ENCODE measurements at regions not wholly inside any gene's neighbourhood (a gene's known extent, or its start where the extent isn't known, plus 50 kb on each side); places are given as distances from the start of the nearest gene placed in this dataset.

- Histone ChIP-seq H3K4me3 (ENCODE audit: extremely low read depth in 1 of 4, insufficient read depth in 2 of 4, low read depth in 3 of 4, low read length in 4 of 4) (no peak overlapping the region), H3K23me2 (ENCODE audit: low read depth, low read length) (no peaks in the 10 kb centered on the region), H3K9me3 (ENCODE audit: insufficient read depth in 2 of 2, low read depth in 1 of 2, low read length in 1 of 2) (no peaks in the 10 kb centered on the region), H3K9ac (replicated peaks in 1 of 4; ENCODE audit: extremely low read depth in 1 of 4, low read depth in 3 of 4, low read length in 3 of 4) (no peak overlapping the region), H3K56ac (replicated peaks; ENCODE audit: insufficient read length, low read depth, low read length) (no peak overlapping the region), H3K79me1 (ENCODE audit: low read depth, low read length) (no peaks in the 10 kb centered on the region), H4K91ac (replicated peaks; ENCODE audit: insufficient read length, low read length) (no peak overlapping the region), H3K36me3 (ENCODE audit: control insufficient read depth in 2 of 4, insufficient read depth in 4 of 4, low read length in 3 of 4) (no peaks in the 10 kb centered on the region), H2BK12ac (ENCODE audit: low read depth, low read length) (no peak overlapping the region), H3K27ac (ENCODE audit: low read depth, low read length) (no peak overlapping the region), H3K27me3 (replicated peaks in 1 of 4; ENCODE audit: control insufficient read depth in 3 of 4, extremely low read depth in 1 of 4, insufficient read depth in 3 of 4, low read length in 3 of 4) (no peaks in the 10 kb centered on the region), H2AFZ (ENCODE audit: low read length) (no peak overlapping the region), H4K5ac (ENCODE audit: insufficient read length, low read depth, low read length) (no peak overlapping the region), H2BK120ac (replicated peaks; ENCODE audit: low read depth, low read length) (no peak overlapping the region), H2BK5ac (ENCODE audit: low read depth, low read length) (no peak overlapping the region), H3K79me2 (ENCODE audit: control insufficient read depth in 1 of 2, insufficient read depth in 2 of 2, low read length in 2 of 2) (no peaks in the 10 kb centered on the region), H3K18ac (ENCODE audit: extremely low read depth, low read length) (no peak overlapping the region), H4K8ac (ENCODE audit: extremely low read depth, insufficient read depth, low read length) (no peak overlapping the region), H2BK20ac (ENCODE audit: low read length) (no peak overlapping the region), H2BK15ac (ENCODE audit: low read length) (no peak overlapping the region), H3K14ac (ENCODE audit: insufficient read length) (no peak overlapping the region), H3K23ac (ENCODE audit: insufficient read length) (no peak overlapping the region), H2AK5ac (ENCODE audit: low read depth, low read length) (no peak overlapping the region), H4K20me1 (replicated peaks in 1 of 2; ENCODE audit: control insufficient read depth in 1 of 2, insufficient read depth in 2 of 2, low read length in 2 of 2) (no peaks in the 10 kb centered on the region), H3K4me2 (ENCODE audit: insufficient read depth in 1 of 2, low read depth in 2 of 2, low read length in 2 of 2) (no peak overlapping the region), H3K4ac (replicated peaks; ENCODE audit: insufficient read length, low read depth, low read length) (no peak overlapping the region), H3K4me1 (replicated peaks in 1 of 4; ENCODE audit: control insufficient read depth in 3 of 4, insufficient read depth in 4 of 4, low read length in 3 of 4) (no peaks in the 10 kb centered on the region)
- no peak for FAIRE-seq
- CTCF ChIA-PET (ENCODE audit: partially characterized antibody), result no interaction called here
- WGBS, 2 experiments (ENCODE audit: extremely low coverage in 1 of 2, insufficient coverage in 1 of 2, insufficient read length in 1 of 2, insufficient replicate concordance in 2 of 2, low coverage in 1 of 2, low lambda C conversion rate in 2 of 2, missing lambda C conversion rate in 1 of 2), result 67% methylated on average over 4 of the region's 4 CpGs; no CpG with 5 or more reads in 1 of the 2 experiments
- no peak for DNase-seq (ENCODE audit: low read depth in 1 of 2, low spot score in 2 of 2)
- TF ChIP-seq RAD21 (IDR thresholded peaks at IDR 0.05 in 1 of 2, conservative IDR thresholded peaks at IDR 0.05 in 1 of 2; ENCODE audit: low read depth in 2 of 2, low read length in 2 of 2) (no peak), CTBP2 (IDR thresholded peaks at IDR 0.05; ENCODE audit: borderline replicate concordance, insufficient read depth, insufficient read length, low read length) (no peak), BACH1 (IDR thresholded peaks at IDR 0.05; ENCODE audit: low read length) (no peak), ATF2 (IDR thresholded peaks at IDR 0.05; ENCODE audit: low read length) (no peak), E2F6 (IDR thresholded peaks at IDR 0.05) (no peak), TAF7 (optimal IDR thresholded peaks at IDR 0.05; ENCODE audit: borderline replicate concordance, low read depth, low read length) (no peak), CHD2 (IDR thresholded peaks at IDR 0.05; ENCODE audit: low read length) (no peak), YY1 (IDR thresholded peaks at IDR 0.05; ENCODE audit: low read depth, low read length) (no peak), RNF2 (IDR thresholded peaks at IDR 0.05; ENCODE audit: borderline replicate concordance, low read depth, low read length, missing control alignments, poor library complexity, severe bottlenecking) (no peak), GTF2F1 (IDR thresholded peaks at IDR 0.05; ENCODE audit: borderline replicate concordance, low read depth, low read length) (no peak), BCL11A (IDR thresholded peaks at IDR 0.05; ENCODE audit: low read depth in 2 of 2, low read length in 2 of 2) (no peak)
- TF ChIP-seq, protein P1, sequence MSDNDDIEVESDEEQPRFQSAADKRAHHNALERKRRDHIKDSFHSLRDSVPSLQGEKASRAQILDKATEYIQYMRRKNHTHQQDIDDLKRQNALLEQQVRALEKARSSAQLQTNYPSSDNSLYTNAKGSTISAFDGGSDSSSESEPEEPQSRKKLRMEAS (IDR thresholded peaks at IDR 0.05), result no peak
- POLR2A ChIA-PET (ENCODE audit: partially characterized antibody), result no interaction called here
Measured at GRCh38 chrX:103889216-103889615, 57.2 kb upstream of the RAB9B start.
